CD4-positive, alpha-beta memory T cell (primary cell): ENCODE measurements at regions not wholly inside any gene's neighbourhood (a gene's known extent, or its start where the extent isn't known, plus 50 kb on each side); places are given as distances from the start of the nearest gene placed in this dataset.

Experiments used
- CTCF ChIA-PET: fragments of 350-600 bp; sonication (Branson Sonifier 250); formaldehyde crosslinking; loops from one replicate; lab custom pipeline; 2021; ENCODE audit warnings: inconsistent platforms; ENCODE audit not compliant: partially characterized antibody; lab: Charles Lee
- POLR2A ChIA-PET: fragments of 350-600 bp; sonication (Branson Sonifier 250); formaldehyde crosslinking; loops from one replicate; lab custom pipeline; 2021; ENCODE audit not compliant: partially characterized antibody; lab: Charles Lee
- DNase-seq, 5 donors: peaks; one replicate each; pipeline versions ENCODE4 v3.0.0 to v3.0.0-alpha.2; 2020 to 2022; ENCODE audit warnings: mixed read lengths in 1 of 5
- H3K27ac ChIP-seq: one replicate; pipeline ENCODE4 v1.7.0; 2013; ENCODE audit warnings: low read depth, low read length
- H3K27me3 ChIP-seq: 2 replicates; pipeline ENCODE4 v1.7.0; 2013; ENCODE audit warnings: mild to moderate bottlenecking, low read length, moderate library complexity; ENCODE audit not compliant: insufficient read depth
- H3K36me3 ChIP-seq: 2 replicates; pipeline ENCODE4 v1.7.0; 2013; ENCODE audit warnings: mild to moderate bottlenecking, low read length, moderate library complexity; ENCODE audit not compliant: insufficient read depth
- H3K4me1 ChIP-seq: 2 replicates; pipeline ENCODE4 v1.7.0; 2013; ENCODE audit warnings: mild to moderate bottlenecking, low read length, moderate library complexity; ENCODE audit not compliant: insufficient read depth
- H3K4me3 ChIP-seq, 2 donors: one replicate each; pipeline ENCODE4 v1.7.0; 2013; ENCODE audit warnings: low read length in 2 of 2, mild to moderate bottlenecking in 1 of 2
- H3K9me3 ChIP-seq, 2 donors: one replicate each; pipeline ENCODE4 v1.7.0; 2013; ENCODE audit warnings: low read length in 2 of 2, control low read depth in 1 of 2; ENCODE audit not compliant: control insufficient read depth in 1 of 2
- H3K27ac Mint-ChIP-seq, 7 donors: one replicate each; pipeline ENCODE4 v1.8.0; 2020 to 2021; ENCODE audit warnings: mixed read lengths in 7 of 7, mild to moderate bottlenecking in 6 of 7, inconsistent platforms in 3 of 7, moderate library complexity in 3 of 7
- H3K27me3 Mint-ChIP-seq, 2 donors: one replicate each; pipeline ENCODE4 v1.8.0; 2020 to 2021; ENCODE audit warnings: mixed read lengths in 2 of 2
- H3K36me3 Mint-ChIP-seq, 2 donors: one replicate each; pipeline ENCODE4 v1.8.0; 2020 to 2021; ENCODE audit warnings: mixed read lengths in 2 of 2, inconsistent platforms in 1 of 2, mild to moderate bottlenecking in 1 of 2
- H3K4me1 Mint-ChIP-seq, 4 donors: one replicate each; pipeline ENCODE4 v1.8.0; 2020 to 2021; ENCODE audit warnings: mixed read lengths in 4 of 4, mild to moderate bottlenecking in 1 of 4
- H3K4me3 Mint-ChIP-seq, 8 donors: one replicate each; pipeline ENCODE4 v1.8.0; 2020 to 2021; ENCODE audit warnings: mixed read lengths in 8 of 8, mild to moderate bottlenecking in 7 of 8, moderate library complexity in 6 of 8, inconsistent platforms in 3 of 8
- H3K9me3 Mint-ChIP-seq, 8 donors: one replicate each; pipeline ENCODE4 v1.8.0; 2020 to 2021; ENCODE audit warnings: mixed read lengths in 8 of 8, mild to moderate bottlenecking in 5 of 8, inconsistent platforms in 3 of 8, moderate library complexity in 1 of 8
- intact Hi-C: fragments of 100-400 bp; cut with micrococcal nuclease; formaldehyde crosslinking; loops from one replicate; pipeline ENCODE4 v1.15.1; 2023

- Histone ChIP-seq H3K4me1 (no peaks in the 10 kb centered on the region), H3K4me3 (no peak overlapping the region), H3K9me3 (no peaks in the 10 kb centered on the region), H3K27me3 (no peaks in the 10 kb centered on the region), H3K36me3 (no peaks in the 10 kb centered on the region), H3K27ac (no peak overlapping the region)
- Mint-ChIP-seq H3K27me3 (no peaks in the 10 kb centered on the region), H3K9me3 (no peaks in the 10 kb centered on the region), H3K27ac (no peak overlapping the region), H3K36me3 (peaks cover 0 to 3% of the 10 kb centered on the region in 2 donors), H3K4me1 (no peaks in the 10 kb centered on the region), H3K4me3 (no peak overlapping the region)
- POLR2A ChIA-PET: no interaction called here
- CTCF ChIA-PET: no interaction called here
- intact Hi-C loops: no loop called here
- no peak for DNase-seq
These were observed 165.4 kb downstream of the MYCN start for GRCh38 chr2:16105669-16106281.

- Histone ChIP-seq H3K4me1 (no peaks in the 10 kb centered on the region), H3K4me3 (no peak overlapping the region), H3K36me3 (no peaks in the 10 kb centered on the region), H3K27ac (no peak overlapping the region), H3K9me3 (no peaks in the 10 kb centered on the region), H3K27me3 (no peaks in the 10 kb centered on the region)
- DNase-seq: no peak
- POLR2A ChIA-PET: no interaction called here
- no peak overlapping the region for H3K27ac Mint-ChIP-seq
- H3K4me3 Mint-ChIP-seq: no peak overlapping the region
- H3K9me3 Mint-ChIP-seq: peaks cover 0 to 5% (median 0%) of the 10 kb centered on the region in 8 donors
- H3K4me1 Mint-ChIP-seq: no peaks in the 10 kb centered on the region
- H3K27me3 Mint-ChIP-seq: no peaks in the 10 kb centered on the region
- intact Hi-C loops: no loop called here
- CTCF ChIA-PET: no interaction called here
- peaks cover 0 to 3% of the 10 kb centered on the region in 2 donors for H3K36me3 Mint-ChIP-seq
These were observed 164.8 kb downstream of the MYCN start for GRCh38 chr2:16104949-16105668.

GRCh38 chr2:16104315-16104948 is 164.1 kb downstream of the MYCN start:
- DNase-seq: no peak
- Histone ChIP-seq H3K36me3 (no peaks in the 10 kb centered on the region), H3K27ac (no peak overlapping the region), H3K27me3 (no peaks in the 10 kb centered on the region), H3K4me3 (no peak overlapping the region), H3K9me3 (no peaks in the 10 kb centered on the region), H3K4me1 (no peaks in the 10 kb centered on the region)
- intact Hi-C loops: no loop called here
- Mint-ChIP-seq H3K4me3 (no peak overlapping the region), H3K4me1 (no peaks in the 10 kb centered on the region), H3K27me3 (no peaks in the 10 kb centered on the region), H3K36me3 (peaks cover 0 to 3% of the 10 kb centered on the region in 2 donors), H3K27ac (no peak overlapping the region), H3K9me3 (peaks cover 0 to 5% (median 0%) of the 10 kb centered on the region in 8 donors)
- POLR2A ChIA-PET: no interaction called here
- CTCF ChIA-PET: no interaction called here

- H3K36me3 ChIP-seq: no peaks in the 10 kb centered on the region
- intact Hi-C loops: no loop called here
- peaks cover 0 to 3% of the 10 kb centered on the region in 2 donors for H3K36me3 Mint-ChIP-seq
- POLR2A ChIA-PET: no interaction called here
- no peak overlapping the region for H3K4me3 ChIP-seq
- H3K4me1 Mint-ChIP-seq: no peaks in the 10 kb centered on the region
- no peaks in the 10 kb centered on the region for H3K4me1 ChIP-seq
- no peak for DNase-seq
- H3K27me3 Mint-ChIP-seq: no peaks in the 10 kb centered on the region
- CTCF ChIA-PET: no interaction called here
- no peaks in the 10 kb centered on the region for H3K9me3 ChIP-seq
- H3K4me3 Mint-ChIP-seq: no peak overlapping the region
- no peak overlapping the region for H3K27ac ChIP-seq
- H3K9me3 Mint-ChIP-seq: peaks cover 0 to 5% (median 0%) of the 10 kb centered on the region in 8 donors
- H3K27ac Mint-ChIP-seq: no peak overlapping the region
- no peaks in the 10 kb centered on the region for H3K27me3 ChIP-seq
These were observed 163.4 kb downstream of the MYCN start for GRCh38 chr2:16103614-16104314.

- H3K9me3 ChIP-seq: no peaks in the 10 kb centered on the region
- H3K36me3 ChIP-seq: no peaks in the 10 kb centered on the region
- Mint-ChIP-seq H3K4me1 (no peaks in the 10 kb centered on the region), H3K27ac (no peak overlapping the region), H3K9me3 (peaks cover 0 to 5% (median 0%) of the 10 kb centered on the region in 8 donors), H3K27me3 (no peaks in the 10 kb centered on the region), H3K4me3 (no peak overlapping the region), H3K36me3 (peaks cover 0 to 3% of the 10 kb centered on the region in 2 donors)
- POLR2A ChIA-PET: no interaction called here
- no peaks in the 10 kb centered on the region for H3K27me3 ChIP-seq
- DNase-seq: no peak
- CTCF ChIA-PET: no interaction called here
- intact Hi-C loops: no loop called here
- H3K4me1 ChIP-seq: no peaks in the 10 kb centered on the region
- H3K4me3 ChIP-seq: no peak overlapping the region
- H3K27ac ChIP-seq: no peak overlapping the region
These were observed 162.6 kb downstream of the MYCN start for GRCh38 chr2:16102976-16103380.

- H3K4me1 Mint-ChIP-seq: no peaks in the 10 kb centered on the region
- no peak overlapping the region for H3K4me3 Mint-ChIP-seq
- intact Hi-C loops: no loop called here
- Histone ChIP-seq H3K27ac (no peak overlapping the region), H3K27me3 (no peaks in the 10 kb centered on the region), H3K4me3 (no peak overlapping the region), H3K36me3 (no peaks in the 10 kb centered on the region), H3K4me1 (no peaks in the 10 kb centered on the region), H3K9me3 (no peaks in the 10 kb centered on the region)
- no peak overlapping the region for H3K27ac Mint-ChIP-seq
- DNase-seq: no peak
- CTCF ChIA-PET: no interaction called here
- peaks cover 0 to 3% of the 10 kb centered on the region in 2 donors for H3K36me3 Mint-ChIP-seq
- POLR2A ChIA-PET: no interaction called here
- peaks cover 0 to 5% (median 0%) of the 10 kb centered on the region in 8 donors for H3K9me3 Mint-ChIP-seq
- H3K27me3 Mint-ChIP-seq: no peaks in the 10 kb centered on the region
These were observed 162.1 kb downstream of the MYCN start for GRCh38 chr2:16102358-16102975.

GRCh38 chr2:16101196-16101595 is 160.8 kb downstream of the MYCN start:
- DNase-seq: no peak
- Histone ChIP-seq H3K4me1 (no peaks in the 10 kb centered on the region), H3K27me3 (no peaks in the 10 kb centered on the region), H3K9me3 (no peaks in the 10 kb centered on the region), H3K4me3 (no peak overlapping the region), H3K27ac (no peak overlapping the region), H3K36me3 (no peaks in the 10 kb centered on the region)
- H3K27me3 Mint-ChIP-seq: no peaks in the 10 kb centered on the region
- POLR2A ChIA-PET: no interaction called here
- peaks cover 0 to 3% of the 10 kb centered on the region in 2 donors for H3K36me3 Mint-ChIP-seq
- H3K4me1 Mint-ChIP-seq: no peaks in the 10 kb centered on the region
- peaks cover 0 to 5% (median 0%) of the 10 kb centered on the region in 8 donors for H3K9me3 Mint-ChIP-seq
- H3K4me3 Mint-ChIP-seq: no peak overlapping the region
- CTCF ChIA-PET: no interaction called here
- no peak overlapping the region for H3K27ac Mint-ChIP-seq
- intact Hi-C loops: no loop called here
